ENCODE measurements at regions not wholly inside any gene's neighbourhood (a gene's known extent, or its start where the extent isn't known, plus 50 kb on each side); places are given as distances from the start of the nearest gene placed in this dataset.

DNA sequence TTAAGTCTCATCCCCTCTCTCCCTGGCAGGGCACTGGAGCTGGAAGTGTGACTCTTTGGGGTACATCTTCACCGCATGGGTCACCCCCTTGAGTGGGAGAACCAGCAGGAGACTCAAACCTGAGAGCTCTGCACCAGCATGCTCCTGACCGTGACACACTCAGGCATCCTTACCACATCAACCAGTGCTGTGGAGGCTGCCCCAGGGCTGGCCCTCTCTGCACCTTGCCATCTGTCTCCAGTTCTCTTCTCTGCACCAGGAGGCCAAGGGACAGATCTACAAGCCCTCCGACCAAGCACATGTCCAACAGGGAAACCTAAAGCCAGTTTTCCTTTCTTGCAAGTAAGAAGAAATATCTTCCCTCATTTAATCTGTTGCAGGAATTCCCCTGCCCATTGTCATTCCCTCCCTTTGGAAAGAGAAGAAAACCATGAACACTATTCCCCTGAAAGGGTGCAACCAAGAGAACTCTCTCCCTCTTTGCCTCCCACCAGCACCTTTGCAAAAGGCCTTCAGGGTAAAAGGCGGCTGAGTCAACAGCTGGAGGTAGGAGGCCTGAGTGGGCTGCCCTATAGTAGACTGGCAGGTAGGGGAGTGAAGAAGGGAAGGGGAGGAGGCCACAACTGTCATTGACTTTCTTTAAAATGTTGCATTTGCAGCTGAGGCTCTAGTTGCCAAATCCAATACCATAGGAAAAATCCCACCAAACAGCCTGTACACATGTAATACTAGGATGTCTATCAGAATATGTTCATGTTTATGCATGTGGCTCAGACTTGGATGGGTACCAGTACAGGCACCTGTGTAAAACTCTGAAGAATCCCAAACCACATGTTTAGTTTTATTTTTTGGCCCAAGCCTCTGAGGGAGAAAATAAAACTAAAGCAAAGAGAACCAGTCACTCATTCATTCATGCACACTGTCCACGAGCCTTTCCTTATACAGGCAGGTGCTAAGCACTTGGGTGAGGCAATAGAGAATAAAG, 117.0 kb downstream of the WT1 start:
- TF ChIP-seq, protein P1, sequence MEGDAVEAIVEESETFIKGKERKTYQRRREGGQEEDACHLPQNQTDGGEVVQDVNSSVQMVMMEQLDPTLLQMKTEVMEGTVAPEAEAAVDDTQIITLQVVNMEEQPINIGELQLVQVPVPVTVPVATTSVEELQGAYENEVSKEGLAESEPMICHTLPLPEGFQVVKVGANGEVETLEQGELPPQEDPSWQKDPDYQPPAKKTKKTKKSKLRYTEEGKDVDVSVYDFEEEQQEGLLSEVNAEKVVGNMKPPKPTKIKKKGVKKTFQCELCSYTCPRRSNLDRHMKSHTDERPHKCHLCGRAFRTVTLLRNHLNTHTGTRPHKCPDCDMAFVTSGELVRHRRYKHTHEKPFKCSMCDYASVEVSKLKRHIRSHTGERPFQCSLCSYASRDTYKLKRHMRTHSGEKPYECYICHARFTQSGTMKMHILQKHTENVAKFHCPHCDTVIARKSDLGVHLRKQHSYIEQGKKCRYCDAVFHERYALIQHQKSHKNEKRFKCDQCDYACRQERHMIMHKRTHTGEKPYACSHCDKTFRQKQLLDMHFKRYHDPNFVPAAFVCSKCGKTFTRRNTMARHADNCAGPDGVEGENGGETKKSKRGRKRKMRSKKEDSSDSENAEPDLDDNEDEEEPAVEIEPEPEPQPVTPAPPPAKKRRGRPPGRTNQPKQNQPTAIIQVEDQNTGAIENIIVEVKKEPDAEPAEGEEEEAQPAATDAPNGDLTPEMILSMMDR (IDR thresholded peaks at IDR 0.05), result no peak
- intact Hi-C loops (cut with DNase I), result loop anchor here in 1 of 3 donors (10.0 kb wide), 1 partner anchor 476 kb away; the partner anchor contains the start of gene CCDC73
- FAIRE-seq (no peak), DNase-seq (no peak), ATAC-seq (no peak)
- Histone ChIP-seq H3K4me1 (no peaks in the 10 kb centered on the region), H3K27me3 (peaks cover 0 to 6% (median 0%) of the 10 kb centered on the region in 4 donors), H3K36me3 (no peaks in the 10 kb centered on the region), H3K27ac (no peak overlapping the region), H3K9me3 (no peaks in the 10 kb centered on the region), H3K4me3 (no peak overlapping the region)
- 76 to 79% methylated on average over 5 of the region's 5 CpGs for WGBS, 2 donors

DNA sequence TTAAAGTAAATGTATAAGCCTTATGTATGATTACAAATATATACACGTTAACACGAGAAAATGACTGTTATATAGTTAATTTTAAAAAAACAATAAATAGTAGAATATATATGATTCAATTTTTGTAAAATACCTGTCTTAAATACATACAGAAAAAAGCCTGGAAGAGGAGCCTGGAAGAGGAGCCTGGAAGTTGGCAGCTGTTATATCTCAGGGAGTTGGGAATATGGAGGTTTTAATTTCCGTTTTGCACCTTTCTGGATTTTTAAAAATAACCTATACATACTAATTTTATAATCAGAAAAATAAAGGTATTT, 111.6 kb downstream of the WT1 start:
- intact Hi-C loops (cut with DNase I), result loop anchor here in 1 of 3 donors (10.0 kb wide), 1 partner anchor 471 kb away; the partner anchor contains the start of gene CCDC73
- no peaks in the 10 kb centered on the region for H3K9me3 ChIP-seq
- no peaks in the 10 kb centered on the region for H3K36me3 ChIP-seq
- H3K4me1 ChIP-seq, result no peaks in the 10 kb centered on the region
- H3K27ac ChIP-seq, result no peak overlapping the region
- FAIRE-seq, result no peak
- ATAC-seq, result no peak
- WGBS, 2 donors, result 6 to 7% methylated on average over 3 of the region's 3 CpGs
- TF ChIP-seq, protein P1 (IDR thresholded peaks at IDR 0.05), result no peak
- H3K27me3 ChIP-seq, result peaks cover 0 to 6% (median 0%) of the 10 kb centered on the region in 4 donors
- no peak for DNase-seq
- H3K4me3 ChIP-seq, result no peak overlapping the region

DNA sequence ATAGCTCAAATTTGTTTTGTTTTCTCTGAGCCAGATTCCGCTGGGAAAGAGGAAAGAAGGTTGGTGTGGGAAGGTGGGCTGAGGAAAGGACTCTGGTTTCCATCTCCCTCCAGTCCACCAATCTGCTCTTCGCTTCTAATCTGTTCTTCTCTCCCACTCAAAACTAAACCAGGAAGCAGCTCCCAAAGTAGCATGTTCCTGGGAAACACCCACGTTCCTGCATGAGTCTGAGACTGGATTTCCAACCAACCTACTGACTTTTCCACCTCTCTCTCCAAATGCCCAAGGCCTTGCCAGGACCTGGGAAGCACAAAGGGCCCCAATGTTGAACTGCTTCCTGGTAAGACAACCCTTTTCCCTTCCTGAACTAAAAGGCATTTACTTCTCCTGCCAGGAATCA, 110.2 kb downstream of the WT1 start:
- Histone ChIP-seq H3K4me1 (no peaks in the 10 kb centered on the region), H3K36me3 (no peaks in the 10 kb centered on the region), H3K27me3 (peaks cover 0 to 9% (median 0%) of the 10 kb centered on the region in 4 donors), H3K27ac (no peak overlapping the region), H3K4me3 (no peak overlapping the region), H3K9me3 (no peaks in the 10 kb centered on the region)
- no peak for FAIRE-seq
- TF ChIP-seq, protein P1 (IDR thresholded peaks at IDR 0.05), result no peak
- intact Hi-C loops (cut with DNase I), result loop anchor here in 1 of 3 donors (10.0 kb wide), 1 partner anchor 470 kb away; the partner anchor contains the start of gene CCDC73
- no peak for DNase-seq
- ATAC-seq, result no peak
- 45 to 68% methylated on average over 3 of the region's 3 CpGs for WGBS, 2 donors

DNA sequence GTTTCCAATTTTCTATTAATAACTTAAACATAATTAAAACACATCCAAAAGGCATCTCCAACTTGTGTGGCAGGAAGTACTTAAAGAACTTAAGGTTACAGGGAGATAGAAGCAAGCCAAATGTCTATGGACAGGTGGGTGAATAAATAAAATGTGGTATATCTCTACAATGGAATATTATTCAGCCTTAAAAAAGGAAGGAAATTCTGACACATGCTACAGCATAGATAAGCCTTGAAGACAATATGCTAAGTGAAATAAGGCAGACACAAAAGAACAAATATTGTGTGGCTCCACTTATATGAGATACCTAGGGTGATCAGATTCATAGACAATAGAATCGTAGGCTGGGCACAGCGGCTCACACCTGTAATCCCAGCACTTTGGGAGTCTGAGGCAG, 109.6 kb downstream of the WT1 start:
- FAIRE-seq, result no peak
- intact Hi-C loops (cut with DNase I), result loop anchor here in 1 of 3 donors (10.0 kb wide), 1 partner anchor 469 kb away; the partner anchor contains the start of gene CCDC73
- Histone ChIP-seq H3K27me3 (peaks cover 0 to 9% (median 0%) of the 10 kb centered on the region in 4 donors), H3K27ac (no peak overlapping the region), H3K4me3 (no peak overlapping the region), H3K4me1 (no peaks in the 10 kb centered on the region), H3K9me3 (no peaks in the 10 kb centered on the region), H3K36me3 (no peaks in the 10 kb centered on the region)
- TF ChIP-seq, protein P1 (IDR thresholded peaks at IDR 0.05), result no peak
- 95 to 100% methylated on average over 2 of the region's 2 CpGs for WGBS, 2 donors
- no peak for DNase-seq
- ATAC-seq, result no peak
